ENCODE measurements at regions not wholly inside any gene's neighbourhood (a gene's known extent, or its start where the extent isn't known, plus 50 kb on each side); places are given as distances from the start of the nearest gene placed in this dataset.

GRCh38 chr2:176947754-176948153 is 264.8 kb upstream of the HNRNPA3 start:
- TF ChIP-seq, protein P1, sequence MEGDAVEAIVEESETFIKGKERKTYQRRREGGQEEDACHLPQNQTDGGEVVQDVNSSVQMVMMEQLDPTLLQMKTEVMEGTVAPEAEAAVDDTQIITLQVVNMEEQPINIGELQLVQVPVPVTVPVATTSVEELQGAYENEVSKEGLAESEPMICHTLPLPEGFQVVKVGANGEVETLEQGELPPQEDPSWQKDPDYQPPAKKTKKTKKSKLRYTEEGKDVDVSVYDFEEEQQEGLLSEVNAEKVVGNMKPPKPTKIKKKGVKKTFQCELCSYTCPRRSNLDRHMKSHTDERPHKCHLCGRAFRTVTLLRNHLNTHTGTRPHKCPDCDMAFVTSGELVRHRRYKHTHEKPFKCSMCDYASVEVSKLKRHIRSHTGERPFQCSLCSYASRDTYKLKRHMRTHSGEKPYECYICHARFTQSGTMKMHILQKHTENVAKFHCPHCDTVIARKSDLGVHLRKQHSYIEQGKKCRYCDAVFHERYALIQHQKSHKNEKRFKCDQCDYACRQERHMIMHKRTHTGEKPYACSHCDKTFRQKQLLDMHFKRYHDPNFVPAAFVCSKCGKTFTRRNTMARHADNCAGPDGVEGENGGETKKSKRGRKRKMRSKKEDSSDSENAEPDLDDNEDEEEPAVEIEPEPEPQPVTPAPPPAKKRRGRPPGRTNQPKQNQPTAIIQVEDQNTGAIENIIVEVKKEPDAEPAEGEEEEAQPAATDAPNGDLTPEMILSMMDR (IDR thresholded peaks at IDR 0.05), result no peak
- no peak for TF ChIP-seq POLR2A (IDR thresholded peaks at IDR 0.05)

Measured in Peyer's patch (tissue), 4 donors.